HG03108 (cell line): ENCODE measurements at regions not wholly inside any gene's neighbourhood (a gene's known extent, or its start where the extent isn't known, plus 50 kb on each side); places are given as distances from the start of the nearest gene placed in this dataset.
"Not testable (repeated sequence)": the region's sequence is repeated elsewhere in the genome, so short reads cannot be mapped to it uniquely, and the experiment has no call there.

Experiments
- ATAC-seq: cut with Tn5 transposase; IDR thresholded peaks from one replicate; pipeline ENCODE4 v1.9.1; 2021; ENCODE audit warnings: moderate library complexity; ENCODE audit not compliant: unreplicated experiment

GRCh38 chr5:173667702-173668101 lies 51.3 kb upstream of the BOD1 start:
- no peak for ATAC-seq

- no peak for ATAC-seq
Measured at GRCh38 chr5:173668245-173668800, 51.9 kb upstream of the BOD1 start.

- no peak for ATAC-seq
Measured at GRCh38 chr5:173668910-173669309, 52.5 kb upstream of the BOD1 start.

GRCh38 chr5:173669483-173669882 lies 53.0 kb upstream of the BOD1 start:
- no peak for ATAC-seq

GRCh38 chr5:173670130-173670651 lies 53.7 kb upstream of the BOD1 start:
- ATAC-seq: no peak

- no peak for ATAC-seq
Measured at GRCh38 chr5:173670791-173671120, 54.3 kb upstream of the BOD1 start.

GRCh38 chr5:173671121-173671949 lies 54.9 kb upstream of the BOD1 start:
- no peak for ATAC-seq

GRCh38 chr5:173672166-173672565 lies 55.7 kb upstream of the BOD1 start:
- no peak for ATAC-seq

GRCh38 chr5:173672891-173673290 lies 56.4 kb upstream of the BOD1 start:
- no peak for ATAC-seq

GRCh38 chr5:173673295-173674101 lies 57.0 kb upstream of the BOD1 start:
- no peak for ATAC-seq

GRCh38 chr5:173675287-173675996 lies 59.0 kb upstream of the BOD1 start:
- no peak for ATAC-seq

- no peak for ATAC-seq
Measured at GRCh38 chr5:173676375-173676774, 59.9 kb upstream of the BOD1 start.

GRCh38 chr5:173677125-173677672 lies 60.7 kb upstream of the BOD1 start:
- no peak for ATAC-seq

GRCh38 chr5:173679909-173680630 lies 63.6 kb upstream of the BOD1 start:
- peak; percentile 66 for ATAC-seq

- ATAC-seq: peak; percentile 60
Measured at GRCh38 chr5:173680660-173681242, 64.3 kb upstream of the BOD1 start.

GRCh38 chr5:173682313-173682712 lies 65.9 kb upstream of the BOD1 start:
- no peak for ATAC-seq

GRCh38 chr5:173684535-173684934 lies 68.1 kb upstream of the BOD1 start:
- ATAC-seq: not testable (repeated sequence)

- ATAC-seq: no peak
Measured at GRCh38 chr5:173686950-173687349, 70.5 kb upstream of the BOD1 start.

- no peak for ATAC-seq
Measured at GRCh38 chr5:173688703-173689102, 72.3 kb upstream of the BOD1 start.
